Keratinocyte (primary cell): ENCODE measurements at regions not wholly inside any gene's neighbourhood (a gene's known extent, or its start where the extent isn't known, plus 50 kb on each side); places are given as distances from the start of the nearest gene placed in this dataset.

Source experiments
- DNase-seq: peaks from one replicate; pipeline ENCODE4 v3.0.0-alpha.2; 2011; ENCODE audit warnings: low read depth, missing footprints, low spot score
- FAIRE-seq: peaks from 2 replicates; lab custom pipeline; 2011; peaks lifted over from hg19 to GRCh38; lab: Jason Lieb, UNC
- H2AFZ ChIP-seq: 2 replicates; pipeline ENCODE4 v1.6.0; 2012; ENCODE audit warnings: low read length, control low read depth, inconsistent platforms; ENCODE audit not compliant: control insufficient read depth
- H3K27ac ChIP-seq: 2 replicates; pipeline ENCODE4 v1.5.1; 2011; ENCODE audit warnings: low read length; ENCODE audit not compliant: control insufficient read depth, insufficient read depth
- H3K27me3 ChIP-seq: 3 replicates; pipeline ENCODE4 v1.6.0; 2011; ENCODE audit warnings: low read length; ENCODE audit not compliant: control insufficient read depth, insufficient read depth; ENCODE audit errors: extremely low read depth
- H3K36me3 ChIP-seq, 2 experiments: 2 replicates in 1 of 2; 3 replicates in 1 of 2; pipeline ENCODE4 v1.5.1; 2011; ENCODE audit warnings: low read length in 2 of 2, mild to moderate bottlenecking in 1 of 2; ENCODE audit not compliant: control insufficient read depth in 2 of 2, insufficient read depth in 2 of 2; ENCODE audit errors: extremely low read depth in 1 of 2
- H3K4me1 ChIP-seq: 3 replicates; pipeline ENCODE4 v1.5.1; 2011; ENCODE audit warnings: low read length; ENCODE audit not compliant: control insufficient read depth, insufficient read depth; ENCODE audit errors: extremely low read depth
- H3K4me2 ChIP-seq: 3 replicates; pipeline ENCODE4 v1.6.0; 2011; ENCODE audit warnings: low read depth, low read length; ENCODE audit not compliant: control insufficient read depth, insufficient read depth; ENCODE audit errors: extremely low read depth
- H3K4me3 ChIP-seq, 3 experiments: fragments of 200-600 bp in 1 of 3; sonication (generic) in 1 of 3; 2 replicates in 2 of 3; 3 replicates in 1 of 3; pipeline ENCODE4 v1.5.1; 2011 to 2016; ENCODE audit warnings: low read length in 3 of 3, mild to moderate bottlenecking in 3 of 3, control low read depth in 2 of 3, inconsistent platforms in 1 of 3, low read depth in 1 of 3, mixed read lengths in 1 of 3, mixed run types in 1 of 3, moderate library complexity in 1 of 3; ENCODE audit not compliant: control insufficient read depth in 2 of 3, insufficient read depth in 2 of 3; ENCODE audit errors: extremely low read depth in 1 of 3
- H3K79me2 ChIP-seq: 2 replicates; pipeline ENCODE4 v1.6.0; 2012; ENCODE audit warnings: low read length; ENCODE audit not compliant: control insufficient read depth, insufficient read depth
- H3K9ac ChIP-seq: 3 replicates; pipeline ENCODE4 v1.6.0; 2011; ENCODE audit warnings: low read length; ENCODE audit not compliant: control insufficient read depth, insufficient read depth; ENCODE audit errors: extremely low read depth
- H3K9me1 ChIP-seq: 3 replicates; pipeline ENCODE4 v1.6.0; 2011; ENCODE audit warnings: low read length; ENCODE audit not compliant: control insufficient read depth, insufficient read depth; ENCODE audit errors: extremely low read depth
- H3K9me3 ChIP-seq: 2 replicates; pipeline ENCODE4 v1.5.1; 2012; ENCODE audit warnings: low read depth, low read length; ENCODE audit not compliant: control insufficient read depth
- H4K20me1 ChIP-seq: 3 replicates; pipeline ENCODE4 v1.6.0; 2011; ENCODE audit warnings: low read length; ENCODE audit not compliant: control insufficient read depth, insufficient read depth; ENCODE audit errors: extremely low read depth
- EZH2 ChIP-seq: IDR thresholded peaks from one replicate; pipeline ENCODE4 v1.6.1; 2012; ENCODE audit warnings: inconsistent platforms, mild to moderate bottlenecking, low read length, moderate library complexity
- dilution Hi-C: fragments of 300-500 bp; cut with MboI; formaldehyde crosslinking; loops from one replicate; pipeline ENCODE4 v1.7.0; 2020; ENCODE audit warnings: low sequenced_read_pairs; ENCODE audit not compliant: extremely low pct_ligation_motif_present
- TF ChIP-seq, protein P1 (sequence below), 3 experiments: IDR thresholded peaks in 1 of 3; conservative IDR thresholded peaks in 1 of 3; optimal IDR thresholded peaks in 1 of 3; 2 replicates in 2 of 3; 3 replicates in 1 of 3; pipeline versions ENCODE3 to v1.5.1; 2011; ENCODE audit warnings: low read length in 3 of 3, mild to moderate bottlenecking in 3 of 3, moderate library complexity in 2 of 3, control low read depth in 1 of 3, inconsistent platforms in 1 of 3; ENCODE audit not compliant: insufficient read depth in 2 of 3; ENCODE audit errors: extremely low read depth in 1 of 3

GRCh38 chr3:162287600-162287999 lies 791.0 kb downstream of the OTOL1 start:
- Histone ChIP-seq H3K4me1 (no peaks in the 10 kb centered on the region), H3K9me1 (no peaks in the 10 kb centered on the region), H3K9ac (no peak overlapping the region), H3K4me2 (no peak overlapping the region), H3K9me3 (no peaks in the 10 kb centered on the region), H3K36me3 (no peaks in the 10 kb centered on the region), H3K4me3 (no peak overlapping the region), H4K20me1 (no peaks in the 10 kb centered on the region), H3K79me2 (no peaks in the 10 kb centered on the region), H2AFZ (no peak overlapping the region), H3K27ac (no peak overlapping the region), H3K27me3 (no peaks in the 10 kb centered on the region)
- dilution Hi-C loops = no loop called here
- no peak for DNase-seq
- no peak for TF ChIP-seq EZH2
- TF ChIP-seq, protein P1, sequence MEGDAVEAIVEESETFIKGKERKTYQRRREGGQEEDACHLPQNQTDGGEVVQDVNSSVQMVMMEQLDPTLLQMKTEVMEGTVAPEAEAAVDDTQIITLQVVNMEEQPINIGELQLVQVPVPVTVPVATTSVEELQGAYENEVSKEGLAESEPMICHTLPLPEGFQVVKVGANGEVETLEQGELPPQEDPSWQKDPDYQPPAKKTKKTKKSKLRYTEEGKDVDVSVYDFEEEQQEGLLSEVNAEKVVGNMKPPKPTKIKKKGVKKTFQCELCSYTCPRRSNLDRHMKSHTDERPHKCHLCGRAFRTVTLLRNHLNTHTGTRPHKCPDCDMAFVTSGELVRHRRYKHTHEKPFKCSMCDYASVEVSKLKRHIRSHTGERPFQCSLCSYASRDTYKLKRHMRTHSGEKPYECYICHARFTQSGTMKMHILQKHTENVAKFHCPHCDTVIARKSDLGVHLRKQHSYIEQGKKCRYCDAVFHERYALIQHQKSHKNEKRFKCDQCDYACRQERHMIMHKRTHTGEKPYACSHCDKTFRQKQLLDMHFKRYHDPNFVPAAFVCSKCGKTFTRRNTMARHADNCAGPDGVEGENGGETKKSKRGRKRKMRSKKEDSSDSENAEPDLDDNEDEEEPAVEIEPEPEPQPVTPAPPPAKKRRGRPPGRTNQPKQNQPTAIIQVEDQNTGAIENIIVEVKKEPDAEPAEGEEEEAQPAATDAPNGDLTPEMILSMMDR (optimal IDR thresholded peaks at IDR 0.05 in 1 of 3, IDR thresholded peaks at IDR 0.05 in 1 of 3, conservative IDR thresholded peaks at IDR 0.05 in 1 of 3; ENCODE audit: extremely low read depth in 1 of 3, insufficient read depth in 2 of 3, low read length in 3 of 3) = no peak
- no peak for FAIRE-seq

GRCh38 chr3:162292409-162292808 lies 795.8 kb downstream of the OTOL1 start:
- no peak for FAIRE-seq

More at GRCh38 chr3:162292409-162292808, 795.8 kb downstream of the OTOL1 start:
- DNase-seq = no peak
- H3K27me3 ChIP-seq = no peaks in the 10 kb centered on the region
- H3K79me2 ChIP-seq = no peaks in the 10 kb centered on the region
- H3K4me1 ChIP-seq = no peaks in the 10 kb centered on the region
- H3K27ac ChIP-seq = no peak overlapping the region
- TF ChIP-seq EZH2 = no peak
- TF ChIP-seq, protein P1 (optimal IDR thresholded peaks at IDR 0.05 in 1 of 3, IDR thresholded peaks at IDR 0.05 in 1 of 3, conservative IDR thresholded peaks at IDR 0.05 in 1 of 3; ENCODE audit: extremely low read depth in 1 of 3, insufficient read depth in 2 of 3, low read length in 3 of 3) = no peak
- no peak overlapping the region for H3K4me2 ChIP-seq
- no peaks in the 10 kb centered on the region for H4K20me1 ChIP-seq
- no peaks in the 10 kb centered on the region for H3K9me3 ChIP-seq
- H3K9ac ChIP-seq = no peak overlapping the region
- no peaks in the 10 kb centered on the region for H3K36me3 ChIP-seq
- no peaks in the 10 kb centered on the region for H3K9me1 ChIP-seq
- no peak overlapping the region for H3K4me3 ChIP-seq
- dilution Hi-C loops = no loop called here
- H2AFZ ChIP-seq = no peak overlapping the region
